ENCODE measurements at regions not wholly inside any gene's neighbourhood (a gene's known extent, or its start where the extent isn't known, plus 50 kb on each side); places are given as distances from the start of the nearest gene placed in this dataset.

- no peaks in the 10 kb centered on the region for H3K9me1 ChIP-seq (ENCODE audit: control insufficient read depth, insufficient read depth, low read length)
- ATAC-seq (no peak), DNase-seq (ENCODE audit: extremely low read depth in 1 of 4, low spot score in 3 of 4) (no peak), FAIRE-seq (no peak)
- H3K27ac ChIP-seq (ENCODE audit: extremely low read depth, low read depth, low read length), result no peak overlapping the region
- no peaks in the 10 kb centered on the region for H3K36me3 ChIP-seq (ENCODE audit: control insufficient read depth, insufficient read depth, low read length)
- TF ChIP-seq, protein P1, sequence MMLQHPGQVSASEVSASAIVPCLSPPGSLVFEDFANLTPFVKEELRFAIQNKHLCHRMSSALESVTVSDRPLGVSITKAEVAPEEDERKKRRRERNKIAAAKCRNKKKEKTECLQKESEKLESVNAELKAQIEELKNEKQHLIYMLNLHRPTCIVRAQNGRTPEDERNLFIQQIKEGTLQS (IDR thresholded peaks at IDR 0.05), result peak; percentile 64
- TF ChIP-seq, protein P1 (CRISPR knock-in tag; conservative IDR thresholded peaks at IDR 0.05), result no peak
- TF ChIP-seq CEBPG (CRISPR knock-in tag; IDR thresholded peaks at IDR 0.05), result no peak
- TF ChIP-seq CEBPG (tag; conservative IDR thresholded peaks at IDR 0.05 in 1 of 2, IDR thresholded peaks at IDR 0.05 in 1 of 2), result peak in 1 of 2 experiments; percentile 81; a peak in 2 of 4 replicates
- no peak for TF ChIP-seq NFE2L1 (tag; IDR thresholded peaks at IDR 0.05; ENCODE audit: borderline replicate concordance, low read depth)
- peak; percentile 72 for TF ChIP-seq CEBPB (tag; IDR thresholded peaks at IDR 0.05)
- no peak for TF ChIP-seq NCOA1 (IDR thresholded peaks at IDR 0.05; ENCODE audit: low read depth)
- 6% methylated on average over 4 of the region's 4 CpGs for WGBS (ENCODE audit: insufficient coverage, low coverage, missing lambda C conversion rate)
- BruUV-seq (replicated peaks), result no TSS peak
- no peaks in the 10 kb centered on the region for H3K9me3 ChIP-seq (replicated peaks; ENCODE audit: control insufficient read depth, insufficient read depth, low read depth, low read length)
- H4K20me1 ChIP-seq (replicated peaks; ENCODE audit: control insufficient read depth, insufficient read depth, low read length), result no peaks in the 10 kb centered on the region
- CTCF ChIA-PET (ENCODE audit: low intra/inter-chr PET ratio), result no interaction called here
- no peak overlapping the region for H3K4me2 ChIP-seq (ENCODE audit: insufficient read depth, low read length)
- POLR2A ChIA-PET, result interaction anchor here (0.8 kb wide), 1 partner anchor 12 kb away, joined by 3 read pairs; no protein-coding TSS in a partner anchor
- in situ Hi-C loops (cut with MboI), result no loop called here
- H3K9ac ChIP-seq (ENCODE audit: insufficient read depth in 1 of 2, low read depth in 2 of 2, low read length in 2 of 2), result no peak overlapping the region
- H3K79me2 ChIP-seq (ENCODE audit: control insufficient read depth, insufficient read depth, low read length), result no peaks in the 10 kb centered on the region
- intact Hi-C loops (cut with micrococcal nuclease), result no loop called here
- H2AFZ ChIP-seq (ENCODE audit: low read depth, low read length), result no peak overlapping the region
- H3K4me3 ChIP-seq, result no peak overlapping the region
- no peaks in the 10 kb centered on the region for H3K27me3 ChIP-seq (ENCODE audit: control insufficient read depth in 2 of 2, insufficient read depth in 2 of 2, low read length in 2 of 2)
- H3K4me1 ChIP-seq (replicated peaks in 1 of 2; ENCODE audit: control insufficient read depth in 2 of 2, insufficient read depth in 2 of 2, low read length in 2 of 2), result no peaks in the 10 kb centered on the region
Measured at GRCh38 chr3:6417174-6417573, 443.7 kb upstream of the GRM7 start.
